ENCODE measurements at regions not wholly inside any gene's neighbourhood (a gene's known extent, or its start where the extent isn't known, plus 50 kb on each side); places are given as distances from the start of the nearest gene placed in this dataset.

- no peak for TF ChIP-seq ZBTB7B (CRISPR knock-in tag; IDR thresholded peaks at IDR 0.05)
- no peak for TF ChIP-seq SMARCC2 (IDR thresholded peaks at IDR 0.05)
- no peak for TF ChIP-seq ZNF24 (IDR thresholded peaks at IDR 0.05)
- TF ChIP-seq E2F1 (CRISPR knock-in tag; IDR thresholded peaks at IDR 0.05) = no peak
- TF ChIP-seq SIN3A (IDR thresholded peaks at IDR 0.05; ENCODE audit: borderline replicate concordance, low read depth, low read length) = no peak
- TF ChIP-seq, protein P1, sequence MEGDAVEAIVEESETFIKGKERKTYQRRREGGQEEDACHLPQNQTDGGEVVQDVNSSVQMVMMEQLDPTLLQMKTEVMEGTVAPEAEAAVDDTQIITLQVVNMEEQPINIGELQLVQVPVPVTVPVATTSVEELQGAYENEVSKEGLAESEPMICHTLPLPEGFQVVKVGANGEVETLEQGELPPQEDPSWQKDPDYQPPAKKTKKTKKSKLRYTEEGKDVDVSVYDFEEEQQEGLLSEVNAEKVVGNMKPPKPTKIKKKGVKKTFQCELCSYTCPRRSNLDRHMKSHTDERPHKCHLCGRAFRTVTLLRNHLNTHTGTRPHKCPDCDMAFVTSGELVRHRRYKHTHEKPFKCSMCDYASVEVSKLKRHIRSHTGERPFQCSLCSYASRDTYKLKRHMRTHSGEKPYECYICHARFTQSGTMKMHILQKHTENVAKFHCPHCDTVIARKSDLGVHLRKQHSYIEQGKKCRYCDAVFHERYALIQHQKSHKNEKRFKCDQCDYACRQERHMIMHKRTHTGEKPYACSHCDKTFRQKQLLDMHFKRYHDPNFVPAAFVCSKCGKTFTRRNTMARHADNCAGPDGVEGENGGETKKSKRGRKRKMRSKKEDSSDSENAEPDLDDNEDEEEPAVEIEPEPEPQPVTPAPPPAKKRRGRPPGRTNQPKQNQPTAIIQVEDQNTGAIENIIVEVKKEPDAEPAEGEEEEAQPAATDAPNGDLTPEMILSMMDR (CRISPR knock-in tag; IDR thresholded peaks at IDR 0.05) = no peak
- no peak for TF ChIP-seq ZNF746 (CRISPR knock-in tag; IDR thresholded peaks at IDR 0.05)
- no peak for TF ChIP-seq STAG1 (CRISPR knock-in tag; IDR thresholded peaks at IDR 0.05)
- TF ChIP-seq, protein P2, sequence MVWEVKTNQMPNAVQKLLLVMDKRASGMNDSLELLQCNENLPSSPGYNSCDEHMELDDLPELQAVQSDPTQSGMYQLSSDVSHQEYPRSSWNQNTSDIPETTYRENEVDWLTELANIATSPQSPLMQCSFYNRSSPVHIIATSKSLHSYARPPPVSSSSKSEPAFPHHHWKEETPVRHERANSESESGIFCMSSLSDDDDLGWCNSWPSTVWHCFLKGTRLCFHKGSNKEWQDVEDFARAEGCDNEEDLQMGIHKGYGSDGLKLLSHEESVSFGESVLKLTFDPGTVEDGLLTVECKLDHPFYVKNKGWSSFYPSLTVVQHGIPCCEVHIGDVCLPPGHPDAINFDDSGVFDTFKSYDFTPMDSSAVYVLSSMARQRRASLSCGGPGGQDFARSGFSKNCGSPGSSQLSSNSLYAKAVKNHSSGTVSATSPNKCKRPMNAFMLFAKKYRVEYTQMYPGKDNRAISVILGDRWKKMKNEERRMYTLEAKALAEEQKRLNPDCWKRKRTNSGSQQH (CRISPR knock-in tag; IDR thresholded peaks at IDR 0.05; ENCODE audit: low read depth) = no peak
- TF ChIP-seq, protein P3, sequence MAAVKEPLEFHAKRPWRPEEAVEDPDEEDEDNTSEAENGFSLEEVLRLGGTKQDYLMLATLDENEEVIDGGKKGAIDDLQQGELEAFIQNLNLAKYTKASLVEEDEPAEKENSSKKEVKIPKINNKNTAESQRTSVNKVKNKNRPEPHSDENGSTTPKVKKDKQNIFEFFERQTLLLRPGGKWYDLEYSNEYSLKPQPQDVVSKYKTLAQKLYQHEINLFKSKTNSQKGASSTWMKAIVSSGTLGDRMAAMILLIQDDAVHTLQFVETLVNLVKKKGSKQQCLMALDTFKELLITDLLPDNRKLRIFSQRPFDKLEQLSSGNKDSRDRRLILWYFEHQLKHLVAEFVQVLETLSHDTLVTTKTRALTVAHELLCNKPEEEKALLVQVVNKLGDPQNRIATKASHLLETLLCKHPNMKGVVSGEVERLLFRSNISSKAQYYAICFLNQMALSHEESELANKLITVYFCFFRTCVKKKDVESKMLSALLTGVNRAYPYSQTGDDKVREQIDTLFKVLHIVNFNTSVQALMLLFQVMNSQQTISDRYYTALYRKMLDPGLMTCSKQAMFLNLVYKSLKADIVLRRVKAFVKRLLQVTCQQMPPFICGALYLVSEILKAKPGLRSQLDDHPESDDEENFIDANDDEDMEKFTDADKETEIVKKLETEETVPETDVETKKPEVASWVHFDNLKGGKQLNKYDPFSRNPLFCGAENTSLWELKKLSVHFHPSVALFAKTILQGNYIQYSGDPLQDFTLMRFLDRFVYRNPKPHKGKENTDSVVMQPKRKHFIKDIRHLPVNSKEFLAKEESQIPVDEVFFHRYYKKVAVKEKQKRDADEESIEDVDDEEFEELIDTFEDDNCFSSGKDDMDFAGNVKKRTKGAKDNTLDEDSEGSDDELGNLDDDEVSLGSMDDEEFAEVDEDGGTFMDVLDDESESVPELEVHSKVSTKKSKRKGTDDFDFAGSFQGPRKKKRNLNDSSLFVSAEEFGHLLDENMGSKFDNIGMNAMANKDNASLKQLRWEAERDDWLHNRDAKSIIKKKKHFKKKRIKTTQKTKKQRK (IDR thresholded peaks at IDR 0.05; ENCODE audit: low read length) = no peak
- no peak for TF ChIP-seq ONECUT2 (CRISPR knock-in tag; IDR thresholded peaks at IDR 0.05)
Observed at GRCh38 chr5:77144837-77145139, 57.7 kb upstream of the ZBED3 start.
